GM19395 (cell line): ENCODE measurements at regions not wholly inside any gene's neighbourhood (a gene's known extent, or its start where the extent isn't known, plus 50 kb on each side); places are given as distances from the start of the nearest gene placed in this dataset.

Source experiments
- ATAC-seq: cut with Tn5 transposase; IDR thresholded peaks from one replicate; pipeline ENCODE4 v1.9.1; 2021; ENCODE audit warnings: mild to moderate bottlenecking, moderate library complexity; ENCODE audit not compliant: unreplicated experiment

DNA sequence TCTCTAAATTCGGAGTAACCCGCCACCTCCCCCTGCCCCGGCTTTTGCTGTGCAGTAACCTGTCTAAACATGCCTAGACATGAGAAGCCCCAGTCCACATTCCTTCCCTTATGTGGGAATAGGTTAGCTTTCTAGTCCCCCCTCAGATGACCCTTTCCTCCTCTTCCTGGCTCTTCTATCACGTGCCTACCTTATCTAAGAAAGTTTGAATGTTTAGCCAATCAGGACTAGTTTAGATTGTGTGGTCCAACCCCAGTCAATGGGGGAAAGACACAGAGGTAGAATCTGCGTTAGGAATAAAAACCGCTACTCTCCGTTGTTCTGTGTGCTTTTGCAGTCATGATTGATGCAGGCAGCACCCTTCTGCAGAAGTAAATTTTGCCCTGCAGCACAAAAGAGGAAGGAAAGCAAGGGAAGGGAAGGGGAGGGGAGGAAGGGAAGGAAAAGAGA is 69.0 kb upstream of the CD93 start:
- ATAC-seq, result no peak

DNA sequence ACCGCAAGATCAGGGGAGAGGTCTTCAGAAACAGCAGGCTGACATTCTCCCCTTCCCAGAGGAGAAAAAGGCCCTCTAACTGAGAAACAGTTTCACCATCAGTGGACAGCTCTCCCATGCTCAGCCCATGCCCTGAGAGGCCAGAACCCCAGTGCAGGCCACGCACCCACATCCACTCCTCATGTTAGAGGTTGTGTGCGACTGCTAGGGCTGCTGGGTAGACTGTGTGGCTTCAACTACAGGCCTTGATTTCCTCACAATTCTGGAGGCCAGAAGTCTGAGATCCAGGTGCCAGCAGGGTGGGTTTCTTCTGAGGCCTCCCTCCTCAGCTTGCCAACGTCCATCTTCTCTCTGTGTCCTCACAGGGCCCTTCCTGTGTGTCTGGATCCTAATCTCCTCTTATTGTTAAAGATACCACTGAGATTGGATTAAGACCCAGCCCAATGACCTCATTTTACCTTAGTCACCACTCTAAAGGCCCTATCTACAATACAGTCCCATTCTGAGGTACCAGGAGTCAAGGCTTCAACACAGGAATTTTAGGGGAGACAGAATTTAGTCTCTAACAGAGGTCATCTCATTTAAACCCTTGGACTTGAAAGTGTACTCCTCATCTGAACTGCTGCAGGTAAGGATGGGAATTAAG is 67.7 kb upstream of the CD93 start:
- ATAC-seq, result no peak

DNA sequence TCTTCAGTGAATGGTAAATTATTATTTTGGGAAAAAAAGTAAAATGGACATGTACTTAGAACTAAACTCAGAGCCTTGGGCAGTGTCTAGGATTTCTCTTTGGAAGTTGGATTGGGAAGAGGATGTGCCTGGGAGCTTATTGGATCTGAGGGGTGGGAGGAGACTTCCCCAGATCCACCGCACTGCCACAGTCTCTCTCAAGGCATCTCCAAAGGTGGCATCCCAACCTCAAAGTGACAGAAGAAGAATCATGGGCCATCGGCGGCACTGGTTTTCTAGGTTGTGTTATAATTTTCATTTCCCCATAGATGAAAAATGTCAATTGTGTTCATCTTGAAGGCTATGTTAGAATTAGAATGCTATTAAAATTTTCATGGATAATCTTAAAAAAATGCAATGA is 66.8 kb upstream of the CD93 start:
- ATAC-seq, result no peak

DNA sequence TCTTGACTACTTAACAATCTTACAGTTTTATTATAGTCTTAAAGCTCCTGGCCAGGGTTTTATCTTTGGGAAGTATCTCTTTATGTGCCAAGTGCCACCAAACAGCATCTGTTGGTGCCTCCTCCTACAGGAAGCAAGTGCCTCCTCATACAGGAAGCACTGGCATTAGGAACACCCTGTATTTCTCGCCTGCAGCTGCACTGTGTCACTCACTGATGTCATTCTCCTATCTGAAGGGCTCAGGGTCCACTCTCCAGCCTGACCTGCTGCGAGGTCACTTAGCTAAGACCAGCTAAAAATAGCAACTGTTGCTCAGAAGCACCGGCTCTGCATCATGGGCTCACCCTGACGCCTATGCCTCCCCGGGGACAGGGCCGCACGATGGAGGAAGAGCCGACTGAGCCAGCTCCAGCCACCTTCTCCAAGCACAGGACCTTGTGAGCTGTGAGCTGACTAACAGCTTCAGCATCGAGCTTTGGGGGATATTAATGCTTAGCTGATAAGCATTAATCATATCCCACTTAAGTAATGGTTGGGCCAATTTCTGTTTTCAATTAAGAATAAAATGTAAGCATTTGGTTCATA is 66.3 kb upstream of the CD93 start:
- ATAC-seq, result no peak

DNA sequence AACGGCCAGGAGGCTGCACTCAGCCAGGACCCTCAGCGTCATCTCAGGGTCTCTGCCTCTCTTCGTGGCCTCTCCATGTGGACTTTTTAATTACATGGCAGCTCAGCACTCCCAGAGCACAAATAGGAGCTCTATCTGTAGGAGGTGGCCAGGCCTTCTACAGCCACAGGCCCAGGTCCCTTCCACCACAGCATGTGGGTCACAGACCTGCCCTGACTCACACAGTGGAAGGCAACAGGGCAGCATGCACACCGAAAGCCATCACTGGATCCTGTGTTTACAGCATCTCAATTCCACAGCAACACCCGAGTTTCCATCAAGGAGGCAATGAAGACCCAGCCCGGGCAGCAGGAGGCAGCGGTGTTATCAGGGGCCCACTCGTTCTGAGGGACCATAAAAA is 65.8 kb upstream of the CD93 start:
- no peak for ATAC-seq

DNA sequence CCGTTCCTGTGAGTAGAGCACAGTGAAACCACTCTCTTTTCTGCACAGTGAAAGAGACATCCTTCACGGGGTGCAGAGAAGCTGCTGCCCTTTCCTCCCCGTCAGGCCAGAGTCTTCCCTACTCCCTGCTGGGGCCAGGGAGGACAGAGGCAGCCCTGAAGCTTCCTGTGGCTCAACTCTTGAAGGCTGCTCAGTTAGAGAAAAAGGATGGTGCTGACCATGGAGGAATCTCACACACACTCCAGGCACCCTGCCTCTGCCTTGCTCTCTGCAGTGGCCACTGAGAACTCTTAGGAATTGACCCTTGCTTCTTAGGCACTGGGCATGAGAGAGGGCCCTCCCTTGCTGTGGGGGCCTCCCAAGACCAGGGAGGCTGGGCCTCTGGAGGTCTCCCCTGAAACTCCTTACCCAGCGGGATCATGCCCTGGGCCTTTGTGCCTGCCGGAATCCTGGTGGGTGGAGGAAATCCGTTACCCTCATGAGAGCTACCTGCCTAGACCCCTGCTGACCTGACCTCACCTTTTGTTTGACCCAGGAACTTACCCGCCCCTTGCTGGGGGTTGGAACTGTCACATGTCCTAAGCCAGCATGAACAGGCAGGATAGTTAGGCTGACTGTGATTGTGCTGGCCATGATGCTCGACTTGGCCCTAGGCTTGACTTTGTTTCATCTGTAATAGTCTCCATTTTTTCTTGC is 65.0 kb upstream of the CD93 start:
- no peak for ATAC-seq

DNA sequence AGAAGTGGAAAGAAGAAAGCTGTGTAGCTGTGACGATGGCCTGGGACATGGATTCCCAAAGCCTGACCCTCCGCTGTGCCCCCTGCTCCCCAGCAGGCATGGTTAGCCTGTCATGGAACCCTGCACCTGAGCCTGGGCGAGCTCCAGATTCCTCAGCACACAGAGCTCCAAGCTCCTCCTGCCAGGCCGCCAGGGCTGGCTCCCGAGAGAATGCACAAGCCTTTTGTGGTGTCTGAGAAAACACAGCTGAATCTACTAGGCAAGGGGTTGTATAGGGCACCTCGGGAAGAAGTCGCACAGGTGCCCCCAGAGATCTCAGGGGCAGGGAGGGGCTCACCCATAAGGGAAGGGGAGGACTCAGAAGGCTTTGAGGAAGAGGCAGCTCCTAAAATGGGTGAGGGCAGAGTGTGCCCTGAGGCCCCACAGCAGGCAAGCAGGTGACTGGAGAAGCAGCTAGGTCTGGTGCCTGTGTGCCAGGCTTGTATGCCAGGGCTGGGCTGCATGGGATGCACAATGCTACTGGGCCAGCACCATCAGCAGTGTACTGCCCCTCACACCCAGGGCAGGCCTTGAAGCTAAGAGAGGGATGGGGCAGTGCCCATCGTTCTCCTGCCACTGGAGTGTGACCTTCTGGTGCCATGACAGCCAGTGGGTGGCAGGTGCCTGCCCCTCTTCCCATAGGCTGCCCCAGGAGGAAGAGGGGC is 64.3 kb upstream of the CD93 start:
- no peak for ATAC-seq

DNA sequence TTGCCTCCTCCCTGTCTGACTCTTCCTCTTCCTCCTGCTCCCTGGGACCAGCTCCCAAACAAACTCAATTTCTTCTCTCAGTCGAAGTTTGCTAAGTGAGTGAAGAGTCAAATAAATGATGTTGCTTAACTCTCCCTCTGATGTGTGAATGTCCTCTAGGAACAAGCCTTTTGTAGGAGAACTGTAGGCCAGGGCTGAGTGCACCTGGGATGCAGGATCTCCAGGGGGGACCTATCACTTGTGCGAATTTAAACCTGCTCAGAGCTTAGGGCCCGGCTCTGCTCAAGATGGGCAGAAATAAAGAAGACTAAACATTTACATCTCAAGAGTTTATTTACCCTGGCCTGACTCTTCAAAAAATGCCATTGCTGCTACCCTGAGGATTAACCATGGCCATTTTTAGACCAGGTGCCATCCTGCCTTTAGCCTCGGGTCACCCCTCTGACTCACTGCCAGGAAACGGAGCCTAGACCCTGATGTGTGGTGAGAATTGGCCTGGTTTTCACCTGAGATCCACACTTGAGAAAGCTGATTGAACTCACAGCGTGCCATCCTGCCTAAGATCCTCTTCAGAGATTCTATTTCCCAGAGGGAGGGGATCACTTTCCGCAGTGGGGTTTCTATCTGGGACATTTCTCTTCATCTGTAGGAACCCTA is 63.6 kb upstream of the CD93 start:
- no peak for ATAC-seq

DNA sequence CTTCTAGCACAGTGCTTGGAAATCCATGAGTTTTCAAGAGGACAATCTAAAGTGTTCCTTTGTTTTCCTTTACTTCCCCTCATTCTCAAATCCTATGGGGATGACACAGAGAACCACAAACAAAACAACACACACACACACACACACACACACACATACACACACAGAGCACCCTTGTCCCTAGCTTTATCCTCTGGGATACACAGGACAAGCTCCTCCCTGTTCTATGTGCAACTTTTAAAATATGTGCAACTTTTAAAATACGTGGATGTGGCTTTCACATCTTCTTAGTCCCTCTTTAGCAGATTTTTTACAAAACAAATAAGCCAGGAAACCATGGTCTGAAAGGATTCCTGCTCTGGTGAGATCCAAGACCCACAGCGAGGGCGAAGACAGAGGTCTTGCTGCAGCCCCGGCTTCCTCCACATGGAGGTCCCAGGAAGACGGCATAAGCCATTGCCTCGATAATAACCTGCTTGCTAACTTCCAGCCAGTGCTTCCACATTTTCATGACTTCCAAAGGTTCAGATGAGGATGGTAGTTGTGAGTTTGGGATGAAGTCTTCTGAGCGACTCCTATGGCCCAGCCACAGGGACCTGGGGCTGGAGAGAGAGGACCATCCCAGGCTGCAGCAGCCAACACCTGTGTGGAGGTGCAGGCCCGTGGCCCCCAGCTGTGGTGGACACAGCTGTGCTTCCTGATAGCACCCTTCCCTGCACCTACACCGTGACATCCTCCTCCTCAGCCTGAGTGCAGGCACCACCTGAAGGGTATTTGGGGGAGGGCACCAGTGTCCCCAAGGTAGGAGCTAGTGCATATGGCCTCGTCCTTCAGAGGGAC is 62.8 kb upstream of the CD93 start:
- no peak for ATAC-seq

DNA sequence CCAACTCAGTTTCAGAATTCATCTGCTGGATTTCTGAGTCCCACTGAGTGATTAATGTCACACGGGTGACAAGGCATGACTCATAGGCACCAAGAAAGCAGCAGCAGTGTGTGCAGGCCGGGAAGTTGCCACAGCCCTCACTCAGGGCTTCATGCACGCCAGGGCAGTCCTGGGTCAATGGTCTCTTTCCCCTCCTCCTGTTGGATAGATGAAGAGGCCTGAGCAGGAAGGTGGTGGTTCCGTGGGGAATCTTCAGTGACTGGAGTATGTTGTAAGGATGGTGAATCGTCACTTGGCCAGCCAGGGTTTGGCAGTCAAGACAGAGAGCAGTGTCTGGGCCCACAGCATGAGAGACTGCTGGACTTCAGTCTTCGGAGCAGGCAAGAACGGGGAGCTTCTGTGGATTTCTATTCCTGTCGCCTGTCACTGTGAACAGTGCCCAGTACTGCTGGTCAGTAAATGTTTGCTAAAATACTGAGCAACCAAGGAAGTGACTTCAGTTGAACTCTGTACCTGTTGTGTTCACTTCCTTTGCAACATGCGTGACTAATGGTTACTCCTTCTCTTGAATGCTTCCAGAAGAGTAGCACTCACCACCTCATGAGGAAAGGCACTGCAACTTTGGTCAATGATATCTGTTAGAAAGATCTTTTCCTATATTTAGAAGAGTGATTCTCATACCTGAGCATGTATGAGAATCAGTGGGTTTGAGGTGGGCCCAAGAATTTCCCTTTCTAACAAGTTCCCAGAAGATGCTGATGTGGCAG is 62.0 kb upstream of the CD93 start:
- ATAC-seq, result peak; percentile 61

DNA sequence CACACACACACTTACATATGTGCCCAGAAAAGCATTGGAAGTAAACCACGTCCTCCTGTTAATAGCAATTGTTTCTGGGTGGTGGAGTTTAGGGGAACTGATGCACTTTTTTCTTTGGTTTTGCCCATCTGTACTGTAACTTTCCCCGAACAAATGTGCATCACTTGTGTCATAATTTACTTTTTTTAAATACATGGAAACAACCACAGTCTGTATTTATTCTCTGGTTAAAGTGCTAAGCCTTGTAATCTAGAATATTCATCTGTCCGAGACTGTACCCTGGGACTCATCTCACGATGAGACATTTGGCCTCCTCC is 61.5 kb upstream of the CD93 start:
- no peak for ATAC-seq

DNA sequence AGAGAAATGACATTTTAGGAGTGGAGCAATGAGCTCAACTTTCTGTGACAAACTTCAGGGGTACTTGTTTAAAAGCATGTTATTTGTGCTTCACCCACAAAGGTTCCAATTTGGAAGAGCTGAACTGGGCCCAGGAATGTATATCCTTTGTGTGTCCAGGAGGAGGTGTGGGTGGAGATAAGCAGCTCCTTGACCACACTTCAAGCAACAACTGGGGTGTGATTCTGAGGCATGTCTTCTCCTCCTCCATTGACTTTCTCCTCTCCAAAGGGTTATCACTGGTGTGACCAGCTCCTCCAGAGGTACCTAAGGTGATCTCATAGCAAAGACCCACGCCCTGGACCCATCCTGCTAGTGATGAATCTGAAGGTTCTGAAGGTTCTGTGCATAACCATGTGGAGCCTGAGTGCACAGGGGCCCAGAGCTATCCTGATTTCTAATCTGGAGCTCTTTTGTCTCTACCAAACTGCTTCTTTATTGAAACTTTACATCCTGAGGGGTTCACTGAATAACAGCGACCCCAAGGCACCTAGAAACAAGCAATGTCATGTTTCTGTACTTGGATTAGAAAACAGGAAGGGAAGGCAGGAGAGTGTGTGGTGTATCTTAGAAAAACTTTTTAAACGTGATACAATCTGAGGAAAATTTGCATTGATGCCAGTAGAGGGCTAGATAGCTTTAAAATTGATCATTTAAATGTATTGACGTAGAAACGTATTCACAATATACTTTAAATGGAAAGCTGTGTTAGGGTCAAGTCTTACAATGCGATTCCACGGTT is 60.9 kb upstream of the CD93 start:
- ATAC-seq, result no peak

DNA sequence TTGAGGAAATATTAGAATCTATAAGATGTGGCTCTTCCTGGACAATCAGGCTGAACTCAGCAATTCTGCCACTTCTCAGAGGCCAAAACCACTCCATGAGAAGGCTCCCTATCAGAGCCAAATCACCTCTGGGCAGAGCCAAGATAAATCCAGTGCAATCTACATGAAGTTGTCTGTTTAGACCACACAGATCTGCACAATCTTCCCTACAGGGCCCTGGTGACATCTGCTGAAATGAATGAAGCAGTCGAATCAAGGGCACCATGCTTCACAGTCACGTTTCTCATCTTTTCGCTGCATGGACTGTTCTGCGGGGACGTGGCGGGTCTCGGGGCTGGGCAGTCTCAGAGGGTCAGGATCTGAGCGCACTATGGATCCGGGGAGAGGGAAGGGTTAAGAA is 60.1 kb upstream of the CD93 start:
- ATAC-seq, result no peak

DNA sequence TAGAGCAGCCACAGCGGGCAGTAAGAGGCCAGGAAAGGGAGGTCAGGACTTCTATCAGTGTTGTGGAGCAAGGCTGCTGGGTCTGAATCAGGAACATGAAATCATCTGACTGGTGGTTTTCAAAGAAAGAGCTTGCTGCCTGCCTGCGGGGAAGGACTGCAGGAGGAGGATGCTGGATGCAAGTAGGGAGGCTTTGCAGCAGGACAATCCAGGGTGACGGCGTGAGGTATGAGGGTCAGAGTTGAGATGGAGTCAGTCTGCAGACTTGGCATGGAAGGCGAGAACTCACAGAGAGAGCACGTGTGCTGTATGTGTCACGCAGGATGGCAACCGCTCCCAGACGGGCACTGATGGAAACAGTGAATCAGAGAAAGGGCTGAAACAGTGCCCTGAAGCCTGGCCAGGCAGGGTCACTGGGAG is 59.2 kb upstream of the CD93 start:
- no peak for ATAC-seq

DNA sequence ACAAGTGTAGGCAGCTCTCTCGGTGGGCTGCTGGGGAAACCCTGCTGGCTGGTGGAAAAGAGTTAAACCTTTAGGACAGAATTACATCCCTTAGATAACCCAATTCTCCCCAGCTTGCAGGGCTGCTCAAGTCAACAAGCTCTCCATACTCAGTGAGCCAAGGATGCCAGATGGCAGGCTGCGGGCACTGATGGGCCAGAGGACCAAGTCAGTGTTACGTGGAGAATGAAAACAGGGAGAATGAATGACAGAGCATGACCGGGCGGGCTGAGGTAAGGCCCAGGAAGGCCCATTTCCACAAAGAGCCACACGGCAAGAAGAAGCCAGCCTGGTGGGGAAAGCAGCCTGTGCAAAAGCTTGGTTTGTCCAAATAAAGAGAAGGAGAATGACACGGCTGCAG is 58.7 kb upstream of the CD93 start:
- ATAC-seq, result no peak

DNA sequence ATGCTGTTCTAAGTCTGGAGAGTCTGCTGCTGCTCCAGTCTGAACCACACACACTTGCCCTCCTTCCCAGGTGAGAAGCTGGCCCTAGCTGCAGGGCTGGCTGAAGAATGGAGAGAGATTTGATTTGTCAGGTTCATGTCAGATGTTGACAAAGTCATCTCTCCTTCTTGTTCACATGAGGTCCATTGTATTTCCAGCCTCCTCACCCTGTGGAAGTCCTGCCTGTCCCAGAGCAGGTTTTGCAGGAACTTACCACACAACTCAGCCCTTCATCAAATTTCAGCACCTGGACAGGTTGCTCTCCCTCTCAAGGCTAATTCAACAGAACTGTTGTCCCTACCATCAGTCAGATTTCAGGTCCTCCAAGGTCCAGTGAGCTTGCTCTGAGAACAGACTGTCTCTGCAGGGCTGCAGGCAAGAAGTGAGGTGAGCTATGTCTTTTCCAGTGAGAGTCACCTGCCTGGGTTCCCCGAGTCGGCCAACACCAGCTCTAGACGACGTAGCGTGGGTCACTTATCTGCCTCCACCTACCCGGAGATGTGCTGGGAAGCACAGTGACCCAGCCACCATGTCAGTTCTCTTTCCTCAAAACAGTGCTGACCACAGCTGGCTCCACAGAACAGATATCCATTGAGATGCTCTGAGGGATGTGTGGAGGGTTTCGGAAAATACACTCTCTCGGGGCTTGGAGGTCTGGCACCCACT is 58.0 kb upstream of the CD93 start:
- no peak for ATAC-seq

DNA sequence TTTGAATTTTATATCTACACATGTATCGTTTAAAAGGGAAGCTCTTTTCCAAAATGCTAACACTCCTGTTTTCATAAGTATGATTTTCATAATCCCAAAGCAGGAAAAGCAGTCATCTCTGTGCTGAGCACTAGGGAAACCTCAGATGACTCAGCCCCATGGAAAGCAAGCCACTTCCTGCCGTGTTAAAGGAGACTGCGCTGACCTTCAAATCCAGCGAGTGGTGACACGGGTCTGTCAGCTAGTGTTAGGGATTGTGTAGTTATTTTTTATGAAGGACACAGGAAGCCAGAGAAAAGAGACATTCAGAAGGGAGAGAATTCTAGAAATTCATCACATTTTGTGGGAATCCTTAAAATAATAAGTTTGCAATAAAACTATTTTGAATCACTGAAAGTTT is 57.0 kb upstream of the CD93 start:
- no peak for ATAC-seq
